ACHN (cell line): ENCODE measurements at regions not wholly inside any gene's neighbourhood (a gene's known extent, or its start where the extent isn't known, plus 50 kb on each side); places are given as distances from the start of the nearest gene placed in this dataset.

Experiments used
- DNase-seq: peaks from one replicate; pipeline ENCODE4 v3.0.0-alpha.2; 2015
- in situ Hi-C: cut with HindIII; loops from 2 replicates; pipeline ENCODE4 v1.10.0; 2017; ENCODE audit warnings: low sequenced_read_pairs, low pct_ligation_motif_present, low pct_unique_long_range_greater_than_20kb

DNA sequence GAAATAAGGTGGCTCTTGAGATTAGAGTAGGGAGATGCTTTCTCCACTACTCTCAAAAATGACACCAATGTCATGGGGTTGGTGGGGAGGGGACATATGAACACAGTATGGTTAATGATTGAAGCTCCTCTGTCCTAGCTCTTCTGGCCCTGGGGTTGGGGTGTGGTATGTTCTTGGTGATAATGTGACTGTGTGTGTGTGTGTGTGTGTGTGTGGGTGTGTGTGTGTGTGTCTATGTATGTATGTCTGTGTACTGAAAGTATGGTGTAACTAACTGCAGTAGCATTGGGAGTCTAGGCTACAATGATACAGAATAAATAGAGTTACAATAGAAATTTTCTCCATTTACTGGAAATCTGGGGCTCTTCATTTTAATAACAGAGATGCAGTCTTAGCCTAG lies 121.0 kb upstream of the CD180 start:
- in situ Hi-C loops: no loop called here
- no peak for DNase-seq

GRCh38 chr5:67316695-67317094 lies 120.1 kb upstream of the CD180 start:
- in situ Hi-C loops: no loop called here
- no peak for DNase-seq

- in situ Hi-C loops: no loop called here
- DNase-seq: peak; percentile 48
These were observed 118.7 kb upstream of the CD180 start for GRCh38 chr5:67315082-67315989.

DNA sequence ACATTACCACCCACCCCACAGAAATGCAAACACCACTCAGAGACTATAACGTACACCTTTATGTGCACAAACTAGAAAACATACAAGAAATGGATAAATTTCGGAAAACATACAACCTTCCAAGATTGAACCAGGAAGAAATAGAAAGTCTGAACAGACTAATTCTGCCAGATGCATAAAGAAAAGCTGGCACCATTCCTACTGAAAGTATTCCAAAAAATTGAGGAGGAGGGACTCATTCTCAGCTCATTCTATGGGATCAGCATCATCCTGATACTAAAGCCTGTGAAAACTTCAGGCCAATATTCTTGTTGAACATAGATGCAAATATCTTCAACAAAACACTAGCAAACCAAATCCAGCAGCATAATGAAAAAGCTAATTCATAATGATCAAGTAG lies 115.1 kb upstream of the CD180 start:
- in situ Hi-C loops: no loop called here

DNA sequence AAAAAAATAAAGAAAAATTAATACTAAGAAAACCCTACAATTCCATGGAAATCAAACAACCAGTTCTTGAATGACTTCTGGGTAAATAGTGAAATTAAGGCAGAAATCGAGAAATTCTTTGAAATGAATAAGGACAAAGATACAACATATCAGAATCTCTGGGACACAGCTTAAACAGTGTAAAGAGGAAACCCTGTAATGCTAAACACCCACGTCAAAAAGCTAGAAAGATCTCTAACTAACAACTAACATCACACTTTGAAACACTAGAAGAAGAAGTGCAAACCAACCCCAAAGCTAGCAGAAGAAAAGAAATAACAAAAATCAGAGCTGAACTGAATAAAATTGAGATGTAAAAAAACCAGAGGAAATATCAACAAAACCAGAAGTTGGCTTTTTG lies 114.6 kb upstream of the CD180 start:
- DNase-seq: no peak
- in situ Hi-C loops: no loop called here

More for the DNA sequence above, 115.1 kb upstream of the CD180 start:
- DNase-seq: no peak

DNA sequence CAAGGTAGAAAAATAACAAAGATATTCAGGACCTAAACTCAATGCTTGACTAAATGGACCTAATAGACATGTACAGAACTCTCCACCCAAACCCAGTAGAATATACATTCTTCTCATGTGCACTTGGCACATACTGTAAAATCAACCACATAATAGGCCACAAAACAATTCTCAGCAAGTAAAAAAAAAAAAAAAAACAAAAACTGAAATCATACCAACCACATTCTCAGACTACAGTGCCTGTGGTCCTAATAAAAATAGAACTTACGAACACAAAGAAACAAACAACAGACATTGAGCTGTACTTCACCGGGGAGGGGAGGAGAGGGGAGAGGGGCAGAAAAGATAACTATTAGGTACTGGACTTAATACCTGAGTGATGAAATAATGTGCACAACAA lies 114.1 kb upstream of the CD180 start:
- in situ Hi-C loops: no loop called here

GRCh38 chr5:67310169-67310568 lies 113.6 kb upstream of the CD180 start:
- DNase-seq: no peak
- in situ Hi-C loops: no loop called here

More for the DNA sequence above, 114.1 kb upstream of the CD180 start:
- no peak for DNase-seq

GRCh38 chr5:67308988-67309688 lies 112.5 kb upstream of the CD180 start:
- in situ Hi-C loops: no loop called here
- DNase-seq: no peak

- DNase-seq: no peak
- in situ Hi-C loops: no loop called here
These were observed 110.5 kb upstream of the CD180 start for GRCh38 chr5:67306965-67307607.

DNA sequence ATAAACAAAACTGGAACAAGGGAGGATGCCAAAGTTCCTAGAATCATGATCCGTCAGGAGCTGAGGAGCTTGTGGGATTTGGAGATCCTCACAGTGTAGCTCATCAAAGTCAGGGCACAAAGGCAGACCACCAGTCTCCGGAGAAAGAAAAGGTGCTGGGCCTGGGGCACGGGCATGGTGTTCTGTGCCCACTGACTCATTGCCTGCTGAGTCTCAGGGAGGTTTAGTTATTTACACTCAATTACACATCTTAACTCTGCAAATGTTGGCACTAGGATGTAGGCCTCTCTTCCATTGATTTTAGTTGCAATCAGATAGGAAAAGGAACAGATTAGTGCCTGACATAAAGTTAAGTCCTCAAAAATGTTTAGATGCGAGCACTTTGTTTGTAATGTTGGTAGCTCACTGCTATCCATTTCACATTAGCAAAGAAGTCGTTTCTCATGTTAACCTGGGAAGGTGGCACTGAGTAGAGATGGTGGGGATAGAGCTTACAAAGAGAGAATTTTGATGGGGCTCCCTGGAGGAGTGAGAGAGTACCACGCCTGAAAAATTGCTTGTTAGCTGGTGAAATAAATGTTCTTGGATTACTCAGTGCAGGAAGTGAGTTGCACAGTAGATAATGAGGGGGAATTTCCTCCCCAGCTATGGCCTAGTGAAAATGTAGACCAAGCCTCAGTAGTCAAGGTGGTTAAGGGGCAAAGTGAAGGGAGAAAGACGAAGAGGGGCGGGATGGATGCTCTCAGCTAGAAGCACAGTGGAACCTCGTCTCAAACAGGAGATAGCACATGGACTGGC lies 109.5 kb upstream of the CD180 start:
- in situ Hi-C loops: no loop called here
- DNase-seq: no peak

- no peak for DNase-seq
These were observed 108.8 kb upstream of the CD180 start for GRCh38 chr5:67305401-67305800.

DNA sequence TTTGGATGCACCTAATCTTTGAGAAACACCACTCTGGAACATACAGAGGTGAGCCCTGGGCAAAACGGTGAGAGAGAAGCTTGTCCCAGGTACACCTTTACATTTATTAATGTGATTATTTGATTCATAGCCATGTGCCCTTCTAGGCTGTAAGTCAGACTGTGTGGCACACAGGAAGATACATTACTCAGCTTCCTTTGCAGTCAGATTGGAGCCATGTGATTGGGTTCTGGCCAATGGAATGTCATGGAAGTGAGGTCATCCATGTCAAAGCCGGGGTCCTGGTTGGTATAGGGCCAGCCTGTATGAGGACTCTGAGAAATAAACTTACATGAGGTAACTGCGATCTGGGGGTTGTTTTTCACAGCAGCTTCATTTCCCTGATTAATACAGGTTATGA lies 106.8 kb upstream of the CD180 start:
- in situ Hi-C loops: no loop called here
- no peak for DNase-seq

More at GRCh38 chr5:67305401-67305800, 108.8 kb upstream of the CD180 start:
- in situ Hi-C loops: no loop called here

- in situ Hi-C loops: no loop called here
- peak; percentile 42 for DNase-seq
These were observed 104.8 kb upstream of the CD180 start for GRCh38 chr5:67301285-67301903.

GRCh38 chr5:67300326-67300725 lies 103.7 kb upstream of the CD180 start:
- no peak for DNase-seq
- in situ Hi-C loops: no loop called here

DNA sequence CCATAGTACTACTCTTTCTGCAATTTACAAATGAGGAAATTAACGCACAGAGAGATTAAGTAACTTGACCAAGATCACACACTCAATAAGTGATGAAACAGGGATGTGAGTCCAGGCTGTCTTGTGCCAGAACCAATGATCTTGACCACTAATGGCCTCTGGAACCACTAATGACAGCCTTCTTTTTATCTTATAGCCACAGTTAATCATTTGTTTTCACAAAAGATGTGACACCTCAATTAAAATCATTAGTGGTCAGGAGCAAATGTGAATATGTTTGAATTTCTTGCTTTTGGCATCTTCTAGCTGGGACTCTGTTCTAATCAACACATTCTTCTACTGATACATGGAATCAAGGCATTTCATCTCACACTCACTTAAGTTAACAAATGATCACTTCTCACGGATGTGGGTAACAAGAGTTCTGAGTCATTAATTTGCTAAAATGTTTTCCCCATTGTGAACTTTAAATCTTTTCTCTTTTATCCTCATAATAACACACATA lies 102.7 kb upstream of the CD180 start:
- DNase-seq: no peak

GRCh38 chr5:67297802-67298532 lies 101.4 kb upstream of the CD180 start:
- in situ Hi-C loops: no loop called here
- no peak for DNase-seq

More for the DNA sequence above, 102.7 kb upstream of the CD180 start:
- in situ Hi-C loops: no loop called here

GRCh38 chr5:67297376-67297775 lies 100.8 kb upstream of the CD180 start:
- in situ Hi-C loops: no loop called here
- DNase-seq: no peak
